ENCODE measurements at regions not wholly inside any gene's neighbourhood (a gene's known extent, or its start where the extent isn't known, plus 50 kb on each side); places are given as distances from the start of the nearest gene placed in this dataset.
"Not testable (repeated sequence)": the region's sequence is repeated elsewhere in the genome, so short reads cannot be mapped to it uniquely, and the experiment has no call there.

DNA sequence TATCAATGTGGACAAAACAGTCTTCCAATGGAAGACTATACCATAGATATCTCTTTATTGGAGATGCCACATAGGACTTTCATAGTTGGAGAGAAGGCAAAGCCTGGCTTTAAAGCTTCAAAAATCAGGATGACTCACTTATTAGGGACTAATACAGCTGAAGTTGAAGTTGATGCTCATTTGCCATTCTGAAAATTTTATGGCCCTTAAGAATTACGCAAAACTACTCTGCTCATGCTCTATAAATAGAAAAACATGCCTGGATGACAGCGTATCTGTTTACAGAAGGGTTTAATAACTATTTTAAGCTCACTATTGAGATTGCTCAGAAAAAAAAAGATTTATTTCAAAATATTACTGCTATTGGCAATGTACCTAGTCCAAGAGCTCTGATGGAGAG lies 155.5 kb upstream of the DST start:
- no peak for DNase-seq

GRCh38 chr6:56796196-56796532 lies 153.5 kb upstream of the DST start:
- DNase-seq = no peak

DNA sequence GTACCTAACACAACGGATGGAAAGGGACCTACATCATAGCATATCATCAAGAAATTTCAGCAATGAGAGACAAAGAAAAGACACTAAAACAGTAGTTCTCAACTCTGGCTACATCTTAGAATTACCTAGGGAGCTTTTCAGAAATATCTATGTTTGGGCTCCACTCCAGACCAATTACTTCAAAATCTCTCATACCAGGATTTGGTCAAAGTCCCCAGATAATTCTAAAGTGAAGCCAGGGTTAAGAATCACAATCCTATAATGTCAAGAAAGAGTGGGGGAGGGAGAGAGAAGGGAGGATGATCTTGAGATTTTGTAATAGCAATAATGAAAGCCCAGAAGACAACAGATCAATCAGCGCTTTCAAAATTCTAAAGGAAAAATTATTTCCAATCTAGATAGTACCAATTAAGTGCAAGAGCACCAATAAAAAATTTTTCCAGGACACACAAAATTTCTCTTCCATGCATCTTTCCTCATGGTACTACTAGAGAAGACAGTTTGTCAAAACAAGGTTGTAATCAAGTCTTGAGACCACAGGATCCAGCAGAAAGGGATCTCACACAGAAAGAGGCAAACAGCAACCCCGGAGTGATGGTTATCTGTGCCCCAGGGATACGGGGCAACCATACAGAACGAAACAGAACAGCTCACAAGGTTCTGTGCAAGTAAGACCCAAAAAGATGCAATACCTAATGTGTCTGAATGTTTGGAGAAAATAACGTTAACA lies 152.9 kb upstream of the DST start:
- no peak for DNase-seq

- DNase-seq = no peak
These were observed 151.7 kb upstream of the DST start for GRCh38 chr6:56794421-56794820.

DNA sequence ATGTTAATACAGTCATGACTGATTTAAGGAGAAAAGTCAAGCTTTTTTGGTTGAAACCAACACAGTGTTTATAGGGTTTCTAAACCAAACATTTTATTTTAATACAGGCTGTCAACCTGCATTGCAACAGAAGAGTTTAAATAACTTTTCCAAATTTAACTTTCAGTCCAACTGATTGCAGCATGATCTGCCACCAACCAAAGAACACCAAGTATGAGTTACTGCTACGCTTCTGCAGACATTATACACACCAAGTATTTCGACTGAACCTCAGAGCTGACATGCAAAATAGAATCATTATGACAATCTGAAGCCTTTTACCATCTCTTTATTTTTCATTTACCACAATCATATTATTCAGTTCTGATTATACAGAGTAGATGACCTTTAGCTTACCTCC lies 151.2 kb upstream of the DST start:
- no peak for DNase-seq

DNA sequence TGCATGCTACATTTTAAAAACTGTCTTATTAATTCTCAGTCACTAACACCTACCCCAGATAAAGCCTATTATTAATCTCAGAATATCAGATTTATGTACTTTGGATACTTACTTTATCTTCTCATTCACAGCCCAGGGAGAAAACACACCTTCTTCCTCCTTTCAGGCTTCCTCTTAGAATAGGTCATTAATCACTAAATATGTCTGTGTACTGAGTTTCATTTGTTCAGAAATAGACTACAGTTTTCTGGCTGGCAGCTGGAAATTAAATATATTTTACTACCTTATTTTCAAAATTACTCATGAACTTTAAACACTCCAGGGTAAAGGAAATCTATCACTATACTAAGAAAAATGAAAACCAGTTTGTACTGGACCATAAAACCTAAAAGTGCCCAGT lies 147.7 kb upstream of the DST start:
- DNase-seq = no peak

DNA sequence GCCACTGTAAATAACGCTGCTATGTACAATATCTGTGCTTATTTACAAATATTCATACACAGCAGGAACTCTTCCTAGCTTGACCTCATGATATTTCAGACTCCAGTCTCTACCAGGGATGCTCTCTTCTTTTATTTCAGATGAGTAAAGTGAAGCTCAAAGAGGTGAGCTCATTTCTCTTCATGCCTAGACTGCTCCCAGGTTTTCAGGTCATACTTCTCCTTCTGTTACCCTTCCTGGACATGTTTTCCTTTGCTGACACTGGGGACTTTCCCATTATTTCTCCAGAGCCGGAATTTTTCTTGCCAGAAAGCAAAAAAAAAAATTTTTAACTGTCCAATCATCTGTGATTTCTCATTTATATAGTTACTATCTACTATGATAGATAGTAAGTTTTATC lies 147.2 kb upstream of the DST start:
- no peak for DNase-seq

DNA sequence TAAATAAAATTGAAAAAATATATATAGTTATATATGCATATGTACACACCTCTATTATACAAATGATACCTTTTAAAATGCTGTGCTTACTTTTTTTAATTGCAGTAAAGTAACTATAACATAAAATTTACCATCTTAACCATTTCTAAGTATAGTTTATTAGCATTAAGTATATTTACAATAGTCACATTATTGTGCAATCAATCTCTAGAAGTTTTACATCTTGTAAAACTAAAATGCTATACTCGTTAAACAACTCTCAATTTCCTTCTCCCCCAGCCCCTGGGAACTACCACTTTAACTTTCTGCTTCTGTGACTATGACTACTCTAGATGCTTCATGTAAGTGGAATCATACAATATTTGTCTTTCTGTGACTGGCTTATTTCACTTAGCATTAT lies 146.7 kb upstream of the DST start:
- DNase-seq = no peak

DNA sequence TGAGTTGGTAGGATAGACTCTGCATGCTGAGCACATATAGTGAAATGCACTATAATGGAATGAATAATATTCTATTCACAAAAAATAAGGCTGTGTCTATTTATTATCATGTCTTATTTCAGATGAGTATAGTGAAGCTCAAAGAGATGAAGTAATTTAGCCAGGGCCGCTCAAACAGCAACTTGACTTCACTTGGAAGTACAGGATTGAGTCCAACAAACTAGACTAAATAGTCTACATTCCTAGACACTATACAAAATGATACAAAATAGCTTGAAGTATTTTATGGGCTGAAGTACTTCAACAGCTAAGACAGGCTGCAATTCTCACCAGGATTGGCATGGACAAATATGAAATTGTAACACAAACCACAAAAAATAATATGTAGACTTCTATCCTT lies 144.5 kb upstream of the DST start:
- DNase-seq = no peak

- no peak for DNase-seq
These were observed 143.6 kb upstream of the DST start for GRCh38 chr6:56786256-56786655.

- DNase-seq = not testable (repeated sequence)
These were observed 142.8 kb upstream of the DST start for GRCh38 chr6:56785536-56785935.

DNA sequence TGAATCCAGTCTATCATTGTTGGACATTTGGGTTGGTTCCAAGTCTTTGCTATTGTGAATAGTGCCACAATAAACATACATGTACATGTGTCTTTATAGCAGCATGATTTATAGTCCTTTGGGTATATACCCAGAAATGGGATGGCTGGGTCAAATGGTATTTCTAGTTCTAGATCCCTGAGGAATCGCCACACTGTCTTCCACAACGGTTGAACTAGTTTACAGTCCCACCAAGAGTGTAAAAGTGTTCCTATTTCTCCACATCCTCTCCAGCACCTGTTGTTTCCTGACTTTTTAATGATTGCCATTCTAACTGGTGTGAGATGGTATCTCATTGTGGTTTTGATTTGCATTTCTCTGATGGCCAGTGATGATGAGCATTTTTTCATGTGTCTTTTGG lies 137.4 kb upstream of the DST start:
- not testable (repeated sequence) for DNase-seq

DNA sequence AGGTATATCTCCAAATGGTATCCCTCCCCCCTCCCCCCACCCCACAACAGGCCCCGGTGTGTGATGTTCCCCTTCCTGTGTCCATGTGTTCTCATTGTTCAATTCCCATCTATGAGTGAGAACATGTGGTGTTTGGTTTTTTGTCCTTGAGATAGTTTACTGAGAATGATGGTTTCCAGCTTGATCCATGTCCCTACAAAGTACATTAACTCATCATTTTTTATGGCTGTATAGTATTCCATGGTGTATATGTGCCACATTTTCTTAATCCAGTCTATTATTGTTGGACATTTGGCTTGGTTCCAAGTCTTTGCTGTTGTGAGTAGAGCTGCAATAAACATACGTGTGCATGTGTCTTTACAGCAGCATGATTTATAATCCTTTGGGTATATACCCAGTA lies 135.8 kb upstream of the DST start:
- DNase-seq = not testable (repeated sequence)

GRCh38 chr6:56775498-56776166 lies 132.9 kb upstream of the DST start:
- no peak for DNase-seq

GRCh38 chr6:56772737-56773184 lies 130.1 kb upstream of the DST start:
- no peak for DNase-seq

DNA sequence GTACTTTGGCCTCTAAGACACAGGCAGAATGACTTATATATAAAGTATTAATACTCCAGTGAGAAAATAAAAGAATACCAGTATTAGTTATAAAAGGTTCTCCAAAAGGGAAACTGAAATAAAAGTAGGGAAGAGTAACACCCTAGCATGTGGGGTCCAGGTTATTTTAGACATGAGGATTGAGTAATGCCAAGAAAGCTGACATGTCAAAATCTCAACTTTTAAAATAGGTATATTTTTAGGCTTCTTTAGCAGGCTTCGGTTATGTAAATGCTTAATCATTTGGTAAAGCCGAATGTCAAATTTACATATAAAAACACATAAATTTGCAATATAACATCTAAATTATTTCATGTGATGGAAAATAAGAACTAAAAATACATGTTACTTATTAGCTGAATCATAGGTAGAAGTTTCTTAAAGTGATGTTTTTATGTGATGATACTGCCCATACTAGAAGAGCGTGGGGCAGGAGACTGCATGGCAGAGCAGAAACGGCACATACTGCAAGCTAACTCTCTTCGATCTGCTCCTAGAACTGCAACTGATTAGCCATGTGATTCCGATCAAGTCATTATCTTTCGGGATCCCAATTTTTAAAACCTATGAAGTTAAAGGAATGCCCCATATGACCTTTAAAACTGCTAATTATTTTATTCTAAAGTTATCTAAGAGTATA lies 129.4 kb upstream of the DST start:
- DNase-seq = no peak

DNA sequence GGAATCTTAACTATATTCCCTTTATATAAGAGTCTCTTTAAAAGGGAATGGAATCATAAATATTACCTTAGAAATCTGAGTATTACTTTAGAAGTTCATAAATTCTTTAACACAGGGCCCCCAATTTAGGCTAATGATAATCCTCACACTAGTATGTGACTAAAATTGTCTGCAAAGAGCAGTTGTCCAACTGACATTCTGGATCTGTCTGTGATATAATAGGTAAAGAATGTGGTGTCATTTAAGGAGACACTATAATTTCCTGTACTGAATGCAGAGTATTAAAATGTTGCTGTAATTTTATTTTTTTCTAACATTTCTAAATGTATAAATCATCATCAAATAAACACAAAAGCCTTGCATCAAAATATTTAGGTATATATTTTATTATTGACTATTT lies 128.5 kb upstream of the DST start:
- DNase-seq = no peak

DNA sequence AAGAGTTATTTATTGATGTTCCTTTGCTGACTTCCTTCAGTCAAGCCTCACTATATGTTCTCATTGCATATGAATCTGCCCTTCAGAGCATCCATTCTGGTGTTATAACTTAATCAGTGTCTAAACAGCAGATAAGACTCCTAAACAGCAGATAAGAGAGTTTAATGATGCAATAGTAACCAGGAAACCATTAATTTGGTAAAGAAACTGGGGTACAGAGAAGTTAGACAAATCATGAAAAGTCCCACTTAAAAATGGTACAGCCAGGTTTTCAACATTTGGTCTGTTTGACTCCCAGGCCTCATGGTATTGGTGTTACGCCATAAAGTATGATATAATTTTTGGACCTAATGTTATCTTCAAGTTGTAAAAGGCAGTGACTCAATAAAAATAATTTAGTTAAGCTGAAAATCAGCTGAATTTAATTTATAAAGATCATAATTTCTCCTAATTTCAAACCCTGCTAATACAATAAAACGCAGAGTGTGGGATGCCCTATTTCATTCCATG lies 127.4 kb upstream of the DST start:
- no peak for DNase-seq

DNA sequence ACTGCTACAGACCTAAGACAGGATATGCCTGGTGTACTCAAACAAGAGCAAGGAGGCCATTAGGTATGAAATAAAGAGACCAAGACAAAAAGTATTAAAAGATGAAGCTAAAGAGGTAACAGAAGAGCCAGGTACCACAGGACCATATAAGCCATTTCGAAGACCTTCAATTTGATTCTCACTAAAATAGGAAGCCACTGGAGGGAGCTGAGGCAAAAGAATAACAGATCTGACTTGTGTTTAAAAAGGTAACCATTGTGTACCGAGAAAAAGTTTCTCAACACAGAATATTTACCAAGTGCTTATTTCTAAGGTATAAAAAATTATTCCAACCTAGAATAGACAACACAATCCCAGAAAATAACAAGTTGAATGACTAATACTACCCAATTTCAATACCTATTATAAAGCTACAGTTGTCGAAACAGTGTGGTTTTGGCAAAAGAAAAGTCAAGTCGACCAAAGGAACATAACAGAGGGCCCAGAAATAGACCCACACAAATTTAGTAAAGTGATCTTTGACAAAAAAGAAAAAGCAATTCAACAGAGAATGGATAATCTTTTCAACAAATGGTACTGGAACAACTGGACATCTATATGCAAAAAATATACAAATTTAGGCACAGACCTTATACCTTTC lies 125.3 kb upstream of the DST start:
- no peak for DNase-seq

DNA sequence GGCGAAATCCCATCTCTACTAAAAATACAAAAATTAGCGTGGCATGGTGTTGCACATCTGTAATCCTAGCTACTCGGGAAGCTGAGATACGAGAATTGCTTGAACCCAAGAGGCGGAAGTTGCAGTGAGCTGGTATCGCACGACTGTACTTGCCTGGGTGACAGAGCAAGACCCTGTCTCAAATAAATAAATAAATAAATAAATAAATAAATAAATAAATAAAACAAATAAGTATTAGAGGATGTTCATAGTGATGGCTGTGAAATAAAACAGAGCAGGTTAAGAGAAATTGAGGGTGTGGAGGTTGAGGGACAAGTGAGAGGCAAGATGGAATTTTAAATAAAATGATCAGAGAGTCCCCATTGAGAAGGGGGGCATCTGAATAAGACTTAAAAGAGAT lies 124.7 kb upstream of the DST start:
- no peak for DNase-seq

- DNase-seq = peak; percentile 10
These were observed 124.1 kb upstream of the DST start for GRCh38 chr6:56766806-56767178.

DNA sequence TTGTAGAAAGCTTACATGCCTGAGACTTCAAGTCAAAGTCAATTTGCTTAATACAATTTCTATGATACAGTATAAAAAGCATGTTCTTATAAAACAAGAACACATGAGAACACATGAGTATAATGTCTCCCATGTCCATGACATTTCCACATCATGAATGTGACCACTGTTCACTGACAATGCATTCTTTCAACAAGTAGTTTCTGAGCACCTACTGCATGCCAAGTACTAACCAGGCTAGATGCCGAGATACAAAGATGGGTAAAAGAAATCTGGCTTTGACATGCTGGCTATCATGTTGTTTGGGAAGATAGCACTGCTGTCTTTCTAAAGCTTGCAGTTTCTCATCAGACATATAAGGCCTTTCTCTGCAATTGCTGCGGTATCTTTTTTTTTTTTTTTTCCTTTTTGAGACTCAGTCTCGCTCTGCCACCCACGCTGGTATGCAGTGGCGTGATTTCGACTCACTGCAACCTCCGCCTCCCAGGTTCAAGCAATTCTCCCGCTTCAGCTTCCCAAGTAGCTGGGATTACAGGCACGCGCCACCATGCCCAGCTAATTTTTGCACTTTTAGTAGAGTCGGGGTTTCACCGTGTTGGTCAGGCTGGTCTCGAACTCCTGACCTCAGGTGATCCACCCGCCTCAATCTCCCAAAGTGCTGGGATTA lies 123.6 kb upstream of the DST start:
- DNase-seq = no peak

DNA sequence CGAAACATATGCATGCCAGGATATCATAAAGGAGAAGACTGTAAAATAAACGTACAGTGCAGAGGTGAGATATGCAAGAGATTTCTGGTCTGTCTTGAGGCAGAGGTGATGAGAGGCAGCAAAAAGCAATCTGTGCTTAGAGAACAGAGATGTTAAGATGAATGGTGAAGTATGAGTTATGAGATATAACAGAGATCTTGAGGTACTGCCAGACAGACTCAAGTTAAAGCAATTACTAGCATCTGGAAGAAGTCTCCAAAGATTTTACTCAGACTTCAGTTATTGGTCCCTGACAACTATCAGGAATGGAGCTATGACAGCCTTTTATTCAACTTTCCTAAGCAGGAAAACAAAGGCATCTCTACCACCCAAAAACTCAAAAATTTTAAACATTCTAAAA lies 122.8 kb upstream of the DST start:
- no peak for DNase-seq
